ENCODE measurements at regions not wholly inside any gene's neighbourhood (a gene's known extent, or its start where the extent isn't known, plus 50 kb on each side); places are given as distances from the start of the nearest gene placed in this dataset.

DNA sequence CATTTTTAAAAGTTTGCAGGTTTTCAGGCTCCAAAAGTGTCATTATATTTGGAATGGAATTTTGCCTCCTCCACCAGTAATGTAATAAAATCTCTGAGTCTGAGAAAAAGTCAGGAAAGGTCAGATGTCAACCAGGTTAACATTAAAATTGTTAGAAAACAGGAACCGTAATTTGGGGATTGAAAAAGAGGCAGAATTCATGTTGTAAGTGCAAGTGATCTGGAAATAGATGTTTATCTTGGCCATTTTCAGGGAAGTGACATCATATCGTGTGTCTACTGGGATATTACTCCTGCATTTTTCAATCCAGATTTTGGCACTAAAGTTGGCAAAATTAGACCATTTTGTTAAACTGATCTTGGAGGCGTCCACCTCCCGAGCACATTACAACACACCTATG lies 428.5 kb upstream of the MGMT start:
- no peak overlapping the region for H3K27ac ChIP-seq (ENCODE audit: insufficient read depth, low read depth, low read length)
- intact Hi-C loops (cut with micrococcal nuclease) = loop anchor here (2.0 to 10.0 kb wide), 6 partner anchors 66 to 1072 kb away; partner anchors contain the start of genes C10orf143 and MGMT
- H4K20me1 ChIP-seq (replicated peaks; ENCODE audit: control insufficient read depth, extremely low read depth, insufficient read depth, low read length) = no peaks in the 10 kb centered on the region
- no peaks in the 10 kb centered on the region for H3K9me1 ChIP-seq (replicated peaks; ENCODE audit: control insufficient read depth, extremely low read depth, insufficient read depth, low read length)
- H3K4me3 ChIP-seq (replicated peaks in 1 of 3; ENCODE audit: insufficient read depth in 1 of 3, low read depth in 1 of 3, low read length in 3 of 3) = no peak overlapping the region
- H3K79me2 ChIP-seq (ENCODE audit: control insufficient read depth, insufficient read depth, low read length) = no peaks in the 10 kb centered on the region
- DNase-seq (ENCODE audit: low read depth, low spot score) (peak; percentile 52), FAIRE-seq (no peak)
- no peak for TF ChIP-seq MYC (IDR thresholded peaks at IDR 0.05; ENCODE audit: low read depth, low read length)
- no peak for TF ChIP-seq POLR2A (IDR thresholded peaks at IDR 0.05; ENCODE audit: low read depth, low read length)
- no peak for TF ChIP-seq POLR2AphosphoS5 (IDR thresholded peaks at IDR 0.05; ENCODE audit: insufficient read depth, low read depth, low read length)
- TF ChIP-seq GATA2 (IDR thresholded peaks at IDR 0.05; ENCODE audit: insufficient read depth, insufficient read length, low read depth, low read length) = peak; percentile 65
- TF ChIP-seq EZH2 (IDR thresholded peaks at IDR 0.05; ENCODE audit: borderline replicate concordance, low read depth, low read length, severe bottlenecking) = no peak
- TF ChIP-seq FOS (IDR thresholded peaks at IDR 0.05; ENCODE audit: borderline replicate concordance, insufficient read depth, low read length) = no peak
- TF ChIP-seq JUN (IDR thresholded peaks at IDR 0.05; ENCODE audit: borderline replicate concordance, insufficient read depth, insufficient read length, low read depth) = peak; percentile 29
- no peak for TF ChIP-seq MAX (IDR thresholded peaks at IDR 0.05; ENCODE audit: insufficient read depth, insufficient read length)
- TF ChIP-seq, protein P1, sequence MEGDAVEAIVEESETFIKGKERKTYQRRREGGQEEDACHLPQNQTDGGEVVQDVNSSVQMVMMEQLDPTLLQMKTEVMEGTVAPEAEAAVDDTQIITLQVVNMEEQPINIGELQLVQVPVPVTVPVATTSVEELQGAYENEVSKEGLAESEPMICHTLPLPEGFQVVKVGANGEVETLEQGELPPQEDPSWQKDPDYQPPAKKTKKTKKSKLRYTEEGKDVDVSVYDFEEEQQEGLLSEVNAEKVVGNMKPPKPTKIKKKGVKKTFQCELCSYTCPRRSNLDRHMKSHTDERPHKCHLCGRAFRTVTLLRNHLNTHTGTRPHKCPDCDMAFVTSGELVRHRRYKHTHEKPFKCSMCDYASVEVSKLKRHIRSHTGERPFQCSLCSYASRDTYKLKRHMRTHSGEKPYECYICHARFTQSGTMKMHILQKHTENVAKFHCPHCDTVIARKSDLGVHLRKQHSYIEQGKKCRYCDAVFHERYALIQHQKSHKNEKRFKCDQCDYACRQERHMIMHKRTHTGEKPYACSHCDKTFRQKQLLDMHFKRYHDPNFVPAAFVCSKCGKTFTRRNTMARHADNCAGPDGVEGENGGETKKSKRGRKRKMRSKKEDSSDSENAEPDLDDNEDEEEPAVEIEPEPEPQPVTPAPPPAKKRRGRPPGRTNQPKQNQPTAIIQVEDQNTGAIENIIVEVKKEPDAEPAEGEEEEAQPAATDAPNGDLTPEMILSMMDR (IDR thresholded peaks at IDR 0.05; ENCODE audit: extremely low read depth in 1 of 2, insufficient read depth in 1 of 2, low read depth in 1 of 2, low read length in 2 of 2) = no peak
- H3K36me3 ChIP-seq (ENCODE audit: control insufficient read depth in 2 of 2, extremely low read depth in 1 of 2, insufficient read depth in 2 of 2, low read length in 2 of 2) = no peaks in the 10 kb centered on the region
- no peak overlapping the region for H3K4me2 ChIP-seq (ENCODE audit: insufficient read depth, low read length)
- H3K9me3 ChIP-seq (replicated peaks; ENCODE audit: control insufficient read depth, insufficient read depth, low read length) = no peaks in the 10 kb centered on the region
- peaks cover 61% of the 10 kb centered on the region for H3K4me1 ChIP-seq (ENCODE audit: control insufficient read depth, extremely low read depth, insufficient read depth, low read length)
- H3K27me3 ChIP-seq (ENCODE audit: control insufficient read depth in 2 of 2, insufficient read depth in 2 of 2, low read length in 2 of 2) = no peaks in the 10 kb centered on the region
- POLR2A ChIA-PET = no interaction called here
- no peak overlapping the region for H3K9ac ChIP-seq (replicated peaks; ENCODE audit: extremely low read depth, insufficient read depth, low read length)
- no peak overlapping the region for H2AFZ ChIP-seq (ENCODE audit: low read depth, low read length)
- no TSS peak for BruUV-seq (replicated peaks)
- CTCF ChIA-PET = interaction anchor here (0.7 to 1.6 kb wide), 4 partner anchors 293 to 1071 kb away, joined by 3 to 11 read pairs (median 3); no protein-coding TSS in a partner anchor
- dilution Hi-C loops (cut with MboI; ENCODE audit: extremely low pct_ligation_motif_present, low sequenced_read_pairs) = no loop called here
